Right lobe of liver (tissue), 6 donors: ENCODE measurements at regions not wholly inside any gene's neighbourhood (a gene's known extent, or its start where the extent isn't known, plus 50 kb on each side); places are given as distances from the start of the nearest gene placed in this dataset.

Experiments used
- ATAC-seq, 4 donors: fragments of 200-7000 bp; cut with Tn5 transposase; one replicate each; pipeline ENCODE4 v1.9.1; 2020; ENCODE audit warnings: mild to moderate bottlenecking in 4 of 4, moderate library complexity in 4 of 4
- DNase-seq, 3 donors: peaks; one replicate each; pipeline ENCODE4 v3.0.0-alpha.2; 2020
- H3K27ac ChIP-seq, 3 donors: fragments of 200-600 bp; one replicate each; pipeline ENCODE4 v1.8.0; 2022
- H3K27me3 ChIP-seq, 2 donors: fragments of 200-600 bp; one replicate each; pipeline ENCODE4 v1.8.0; 2022
- H3K36me3 ChIP-seq, 4 donors: fragments of 200-600 bp; sonication (generic) in 1 of 4; one replicate each; pipeline versions ENCODE4 v1.5.1 to v1.8.0; 2017 to 2022; ENCODE audit warnings: control low read depth in 1 of 4
- H3K4me1 ChIP-seq, 4 donors: fragments of 200-600 bp; sonication (generic) in 1 of 4; one replicate each; pipeline versions ENCODE4 v1.5.1 to v1.8.0; 2017 to 2022; ENCODE audit warnings: control low read depth in 1 of 4
- H3K4me3 ChIP-seq, 3 donors: fragments of 200-600 bp; one replicate each; pipeline ENCODE4 v1.8.0; 2022
- H3K9me3 ChIP-seq, 4 donors: fragments of 200-600 bp; sonication (generic) in 1 of 4; one replicate each; pipeline versions ENCODE4 v1.5.1 to v1.8.0; 2017 to 2022; ENCODE audit warnings: control low read depth in 1 of 4
- POLR2A ChIP-seq: fragments of 450-650 bp; IDR thresholded peaks from one replicate; pipeline ENCODE4 v1.6.1; 2017; ENCODE audit warnings: antibody characterized with exemption, mild to moderate bottlenecking
- WGBS: methylation state at CpG from one replicate; pipeline ENCODE4 v1.1.6; 2018; ENCODE audit warnings: low coverage, low lambda C conversion rate; ENCODE audit not compliant: insufficient coverage; ENCODE audit errors: missing lambda C conversion rate; 5-methylcytosine and 5-hydroxymethylcytosine counted together
- intact Hi-C, 2 donors: fragments of 100-400 bp; cut with DNase I; formaldehyde crosslinking; loops; one replicate each; pipeline versions ENCODE4 v1.11.2 to v1.14.1; 2022
- TF ChIP-seq, protein P1 (sequence below), 4 donors: fragments of 200-600 bp in 3 of 4; fragments of 450-650 bp in 1 of 4; IDR thresholded peaks; one replicate each; pipeline versions ENCODE4 v1.5.1 to v1.8.0; 2016 to 2022; ENCODE audit warnings: antibody characterized with exemption in 4 of 4, mild to moderate bottlenecking in 2 of 4
- donor health status: DM: no; HTN: yes; CAD: no.
- donor health status: DM: no; HTN: no; CAD: no.
- donor health status: DM: no; HTN: no; CAD: no.
- donor health status: DM: no; HTN: yes; CAD: no.
- donor health status: DM: no; HTN: yes; CAD: no.

DNA sequence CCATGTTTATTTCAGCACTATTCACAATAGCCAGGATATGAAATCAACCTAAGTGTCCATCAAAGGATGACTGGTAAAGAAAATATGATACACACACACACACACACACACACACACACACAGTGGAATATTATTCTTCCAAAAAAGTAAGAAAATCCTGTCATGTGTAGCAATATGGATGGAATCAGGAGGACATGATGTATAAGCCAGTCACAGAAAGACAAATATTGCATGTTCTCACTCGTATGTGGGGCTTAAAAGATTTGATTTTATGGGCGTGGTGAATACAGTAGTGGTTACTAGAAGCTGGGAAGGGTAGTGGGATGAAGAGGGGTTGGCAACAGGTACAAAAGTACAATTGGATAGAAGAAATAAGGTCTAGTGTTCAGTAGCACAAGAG lies 207.0 kb upstream of the PRDM1 start:
- H3K27ac ChIP-seq = no peak overlapping the region
- H3K4me1 ChIP-seq = no peaks in the 10 kb centered on the region
- TF ChIP-seq, protein P1, sequence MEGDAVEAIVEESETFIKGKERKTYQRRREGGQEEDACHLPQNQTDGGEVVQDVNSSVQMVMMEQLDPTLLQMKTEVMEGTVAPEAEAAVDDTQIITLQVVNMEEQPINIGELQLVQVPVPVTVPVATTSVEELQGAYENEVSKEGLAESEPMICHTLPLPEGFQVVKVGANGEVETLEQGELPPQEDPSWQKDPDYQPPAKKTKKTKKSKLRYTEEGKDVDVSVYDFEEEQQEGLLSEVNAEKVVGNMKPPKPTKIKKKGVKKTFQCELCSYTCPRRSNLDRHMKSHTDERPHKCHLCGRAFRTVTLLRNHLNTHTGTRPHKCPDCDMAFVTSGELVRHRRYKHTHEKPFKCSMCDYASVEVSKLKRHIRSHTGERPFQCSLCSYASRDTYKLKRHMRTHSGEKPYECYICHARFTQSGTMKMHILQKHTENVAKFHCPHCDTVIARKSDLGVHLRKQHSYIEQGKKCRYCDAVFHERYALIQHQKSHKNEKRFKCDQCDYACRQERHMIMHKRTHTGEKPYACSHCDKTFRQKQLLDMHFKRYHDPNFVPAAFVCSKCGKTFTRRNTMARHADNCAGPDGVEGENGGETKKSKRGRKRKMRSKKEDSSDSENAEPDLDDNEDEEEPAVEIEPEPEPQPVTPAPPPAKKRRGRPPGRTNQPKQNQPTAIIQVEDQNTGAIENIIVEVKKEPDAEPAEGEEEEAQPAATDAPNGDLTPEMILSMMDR (IDR thresholded peaks at IDR 0.05) = no peak
- no peak for TF ChIP-seq POLR2A
- no peaks in the 10 kb centered on the region for H3K36me3 ChIP-seq
- no peak overlapping the region for H3K4me3 ChIP-seq
- no peaks in the 10 kb centered on the region for H3K9me3 ChIP-seq
- 54% methylated on average over 2 of the region's 2 CpGs for WGBS
- no peaks in the 10 kb centered on the region for H3K27me3 ChIP-seq
- ATAC-seq (no peak), DNase-seq (no peak)
- intact Hi-C loops = no loop called here

DNA sequence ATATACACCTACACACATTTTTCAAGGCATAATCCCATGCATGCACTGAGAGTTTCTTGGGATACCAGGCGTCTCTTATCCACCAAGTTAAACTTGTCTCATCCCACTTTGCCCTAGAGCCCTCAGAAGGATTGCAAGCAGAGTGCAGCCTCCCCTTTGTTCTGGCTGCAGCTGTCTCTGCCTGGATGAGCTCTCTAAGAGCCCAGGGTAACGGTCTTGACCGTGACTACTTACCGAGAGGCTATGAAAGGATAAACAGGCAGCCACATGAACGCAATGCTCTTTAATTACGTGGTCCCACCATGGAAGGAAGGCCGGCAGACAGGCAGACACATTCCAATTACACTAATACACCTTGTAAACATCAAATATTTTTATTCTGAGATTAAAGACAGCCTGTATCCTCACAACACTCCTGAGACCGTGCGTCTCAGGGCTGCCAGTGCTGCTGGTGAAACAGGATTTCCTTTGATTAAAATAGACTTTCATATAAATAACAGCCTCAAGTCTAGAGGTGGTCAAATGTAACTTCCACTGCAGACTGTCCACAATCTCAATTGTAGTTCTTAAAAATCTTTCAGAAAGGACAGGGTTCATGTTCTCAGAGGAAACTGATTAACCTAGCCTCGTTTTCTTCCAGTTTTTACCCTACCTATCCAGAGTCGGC lies 210.0 kb upstream of the PRDM1 start:
- intact Hi-C loops = no loop called here
- 11% methylated on average over 6 of the region's 11 CpGs for WGBS
- Histone ChIP-seq H3K36me3 (no peaks in the 10 kb centered on the region), H3K4me3 (no peak overlapping the region), H3K27ac (no peak overlapping the region), H3K9me3 (no peaks in the 10 kb centered on the region), H3K27me3 (no peaks in the 10 kb centered on the region), H3K4me1 (no peaks in the 10 kb centered on the region)
- ATAC-seq = no peak
- TF ChIP-seq, protein P1 (IDR thresholded peaks at IDR 0.05) = no peak
- no peak for TF ChIP-seq POLR2A
- DNase-seq = no peak

DNA sequence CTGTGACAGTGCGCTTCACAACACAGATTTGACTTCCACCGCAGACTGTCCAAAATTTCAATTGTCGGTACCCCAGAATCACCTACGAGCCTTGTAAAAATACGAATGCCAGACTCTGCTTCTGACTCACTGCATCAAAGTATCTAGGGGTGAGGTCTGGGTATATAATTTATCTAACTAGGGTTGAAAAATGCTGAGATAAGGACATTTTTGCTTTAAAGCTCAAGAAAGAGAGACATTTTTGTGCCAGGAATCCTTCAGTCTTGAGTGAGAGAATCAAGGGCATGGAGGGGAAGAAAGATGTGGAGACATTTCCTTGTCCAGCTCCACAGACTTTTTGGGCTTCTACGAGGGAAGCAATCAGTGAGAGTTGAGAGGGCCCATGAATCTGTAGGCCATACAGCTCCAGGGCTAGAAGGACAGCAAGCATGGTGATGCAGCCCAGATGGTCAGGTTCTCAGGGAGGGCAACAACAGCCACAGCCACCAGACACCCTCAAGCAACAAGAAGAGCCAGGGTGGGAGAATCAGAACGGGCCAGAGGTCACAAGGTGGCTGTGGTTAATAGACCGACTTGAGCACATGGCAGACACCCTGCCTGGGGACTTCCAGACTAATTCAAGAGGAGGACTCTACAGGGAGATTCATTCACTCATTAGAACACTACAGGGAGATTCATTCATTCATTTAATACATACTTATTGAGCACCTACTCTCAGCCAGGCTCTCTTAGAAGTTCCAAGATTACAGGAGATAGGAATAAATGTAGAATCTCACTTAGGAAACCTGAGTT lies 211.1 kb upstream of the PRDM1 start:
- TF ChIP-seq POLR2A = no peak
- TF ChIP-seq, protein P1 (IDR thresholded peaks at IDR 0.05) = no peak
- no peak overlapping the region for H3K27ac ChIP-seq
- H3K4me1 ChIP-seq = no peaks in the 10 kb centered on the region
- intact Hi-C loops = no loop called here
- no peaks in the 10 kb centered on the region for H3K36me3 ChIP-seq
- DNase-seq (no peak), ATAC-seq (no peak)
- WGBS = 52% methylated on average over 6 of the region's 8 CpGs
- no peak overlapping the region for H3K4me3 ChIP-seq
- H3K9me3 ChIP-seq = no peaks in the 10 kb centered on the region
- H3K27me3 ChIP-seq = no peaks in the 10 kb centered on the region

DNA sequence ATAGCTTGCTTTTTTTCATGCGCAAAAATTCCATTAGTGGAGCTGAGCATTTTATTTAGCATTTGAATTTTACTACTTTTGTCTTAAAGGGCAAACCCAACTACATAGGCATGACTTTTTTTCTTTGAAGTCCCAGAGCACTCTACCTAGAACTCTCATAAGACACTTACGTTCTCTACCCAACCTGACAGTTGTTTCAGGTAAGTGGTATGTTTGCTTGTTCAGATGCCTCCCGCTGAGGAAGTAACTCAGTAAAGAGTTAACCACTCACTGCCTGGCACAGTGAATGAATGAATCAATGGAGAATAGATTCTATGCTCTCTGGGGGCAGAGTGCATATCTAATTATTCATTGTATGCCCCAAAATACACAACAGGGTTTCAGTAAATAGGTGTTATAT lies 212.3 kb upstream of the PRDM1 start:
- H3K27ac ChIP-seq = no peak overlapping the region
- ATAC-seq (no peak), DNase-seq (no peak)
- intact Hi-C loops = no loop called here
- H3K27me3 ChIP-seq = no peaks in the 10 kb centered on the region
- no peaks in the 10 kb centered on the region for H3K36me3 ChIP-seq
- TF ChIP-seq, protein P1 (IDR thresholded peaks at IDR 0.05) = no peak
- TF ChIP-seq POLR2A = no peak
- H3K4me1 ChIP-seq = no peaks in the 10 kb centered on the region
- H3K4me3 ChIP-seq = no peak overlapping the region
- H3K9me3 ChIP-seq = no peaks in the 10 kb centered on the region
- WGBS = 35% methylated on average over 3 of the region's 3 CpGs
